Fibroblast of skin of left quadriceps (primary cell): ENCODE measurements at regions not wholly inside any gene's neighbourhood (a gene's known extent, or its start where the extent isn't known, plus 50 kb on each side); places are given as distances from the start of the nearest gene placed in this dataset.
"Not testable (repeated sequence)": the region's sequence is repeated elsewhere in the genome, so short reads cannot be mapped to it uniquely, and the experiment has no call there.

ENCODE experiments used
- DNase-seq, 2 experiments: peaks; one replicate each; pipeline ENCODE4 v3.0.0-alpha.2; 2013; ENCODE audit warnings: low read depth in 2 of 2

GRCh38 chr6:166877906-166878305 lies 78.4 kb downstream of the RNASET2 start:
- DNase-seq, result no peak

GRCh38 chr6:166877349-166877748 lies 79.0 kb downstream of the RNASET2 start:
- DNase-seq, result no peak

- DNase-seq, result no peak
These were observed 83.8 kb downstream of the RNASET2 start for GRCh38 chr6:166872531-166873009.

GRCh38 chr6:166870602-166871208 lies 85.6 kb downstream of the RNASET2 start:
- DNase-seq, result no peak

GRCh38 chr6:166866839-166867637 lies 89.3 kb downstream of the RNASET2 start:
- DNase-seq, result no peak

GRCh38 chr6:166864333-166864732 lies 92.0 kb downstream of the RNASET2 start:
- DNase-seq, result no peak

GRCh38 chr6:166862978-166863530 lies 93.3 kb downstream of the RNASET2 start:
- no peak for DNase-seq

GRCh38 chr6:166862287-166862977 lies 93.9 kb downstream of the RNASET2 start:
- DNase-seq, result no peak

- no peak for DNase-seq
These were observed 94.4 kb downstream of the RNASET2 start for GRCh38 chr6:166861961-166862286.

- DNase-seq, result no peak
These were observed 95.0 kb downstream of the RNASET2 start for GRCh38 chr6:166861304-166861703.

- no peak for DNase-seq
These were observed 96.0 kb downstream of the RNASET2 start for GRCh38 chr6:166860392-166860791.

GRCh38 chr6:166855416-166855815 lies 100.9 kb downstream of the RNASET2 start:
- DNase-seq, result no peak

- DNase-seq, result no peak
These were observed 102.7 kb downstream of the RNASET2 start for GRCh38 chr6:166853371-166854325.

- DNase-seq, result no peak
These were observed 103.8 kb downstream of the RNASET2 start for GRCh38 chr6:166852451-166852975.

- no peak for DNase-seq
These were observed 104.4 kb downstream of the RNASET2 start for GRCh38 chr6:166851911-166852310.

- no peak for DNase-seq
These were observed 104.9 kb downstream of the RNASET2 start for GRCh38 chr6:166851426-166851825.

- DNase-seq, result no peak
These were observed 105.7 kb downstream of the RNASET2 start for GRCh38 chr6:166850677-166851076.

GRCh38 chr6:166849749-166850183 lies 106.6 kb downstream of the RNASET2 start:
- no peak for DNase-seq

GRCh38 chr6:166848979-166849748 lies 107.2 kb downstream of the RNASET2 start:
- DNase-seq, result no peak

GRCh38 chr6:166846446-166847142 lies 109.8 kb downstream of the RNASET2 start:
- DNase-seq, result not testable (repeated sequence)
